ENCODE measurements at regions not wholly inside any gene's neighbourhood (a gene's known extent, or its start where the extent isn't known, plus 50 kb on each side); places are given as distances from the start of the nearest gene placed in this dataset.

GRCh38 chr1:218661411-218661810, 316.3 kb downstream of the TGFB2 start:
- no peak for ATAC-seq (ENCODE audit: poor library complexity)
- no peak for DNase-seq
- intact Hi-C loops (cut with DNase I), result no loop called here

GRCh38 chr1:218664385-218665170, 319.4 kb downstream of the TGFB2 start:
- ATAC-seq (ENCODE audit: poor library complexity), result no peak
- intact Hi-C loops (cut with DNase I), result no loop called here
- no peak for DNase-seq

- ATAC-seq (ENCODE audit: poor library complexity) (peak; percentile 92), DNase-seq (peak; percentile 66)
- intact Hi-C loops (cut with DNase I), result no loop called here
These were observed 320.1 kb downstream of the TGFB2 start for GRCh38 chr1:218665221-218665620.

DNA sequence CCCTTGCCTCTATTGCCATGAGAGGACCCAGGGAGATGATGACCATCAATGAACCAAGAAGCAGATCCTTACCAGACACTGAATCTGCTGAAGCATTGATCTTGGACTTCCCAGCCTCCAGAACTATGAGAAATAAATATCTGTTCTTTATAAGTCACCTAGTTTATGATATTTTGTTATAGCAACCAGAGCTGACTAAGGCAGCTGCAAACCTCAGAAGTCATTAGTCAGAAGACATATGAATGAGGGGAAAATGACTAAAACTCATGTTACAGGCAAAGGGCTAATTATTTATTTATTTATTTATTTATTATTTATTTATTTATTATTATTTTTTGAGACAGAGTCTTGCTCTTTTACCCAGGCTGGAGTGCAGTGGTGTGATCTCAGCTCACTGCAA, 321.1 kb downstream of the TGFB2 start:
- DNase-seq (no peak), ATAC-seq (ENCODE audit: poor library complexity) (no peak)
- intact Hi-C loops (cut with DNase I), result no loop called here

DNA sequence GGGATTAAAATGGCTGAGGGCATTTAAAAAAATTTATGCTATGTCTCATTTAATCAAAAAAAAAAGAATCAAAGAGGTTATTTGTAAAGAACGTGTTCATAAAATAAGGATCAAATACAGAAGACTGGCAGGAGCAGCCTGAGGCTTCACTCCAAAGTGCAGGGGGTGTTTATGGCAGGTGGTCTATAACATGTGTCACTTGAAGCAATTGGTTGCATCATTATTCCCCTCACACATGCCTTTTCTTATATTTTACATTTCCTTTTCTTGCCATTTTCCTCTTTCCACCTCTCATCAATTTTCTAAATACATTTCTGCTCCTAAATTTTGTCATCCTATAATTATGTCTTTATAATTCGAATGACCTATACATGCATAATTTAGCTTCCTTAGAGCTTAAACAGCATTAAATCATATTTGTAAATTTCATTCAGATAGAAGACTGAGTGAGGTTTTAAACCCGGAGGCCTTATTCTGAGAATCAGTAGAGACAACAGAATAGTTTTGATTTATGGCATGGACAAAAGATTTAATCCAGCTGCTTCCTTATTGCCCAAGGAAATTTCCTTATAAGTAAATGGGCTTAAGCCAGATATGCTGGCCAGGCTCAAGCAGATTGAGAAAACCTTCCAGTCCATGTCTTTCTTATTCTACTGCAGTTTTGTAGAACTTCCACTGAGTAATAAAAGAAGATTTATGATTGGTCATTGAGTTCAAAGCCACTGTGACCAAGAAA, 322.8 kb downstream of the TGFB2 start:
- no peak for ATAC-seq (ENCODE audit: poor library complexity)
- intact Hi-C loops (cut with DNase I), result no loop called here

GRCh38 chr1:218669431-218669830, 324.3 kb downstream of the TGFB2 start:
- no peak for ATAC-seq (ENCODE audit: poor library complexity)
- intact Hi-C loops (cut with DNase I), result no loop called here
- no peak for DNase-seq

More for the DNA sequence above, 322.8 kb downstream of the TGFB2 start:
- DNase-seq, result no peak

GRCh38 chr1:218670875-218671274, 325.7 kb downstream of the TGFB2 start:
- DNase-seq (no peak), ATAC-seq (ENCODE audit: poor library complexity) (no peak)
- intact Hi-C loops (cut with DNase I), result loop anchor here (10.0 kb wide), 1 partner anchor 184 kb away; no protein-coding TSS in a partner anchor

DNA sequence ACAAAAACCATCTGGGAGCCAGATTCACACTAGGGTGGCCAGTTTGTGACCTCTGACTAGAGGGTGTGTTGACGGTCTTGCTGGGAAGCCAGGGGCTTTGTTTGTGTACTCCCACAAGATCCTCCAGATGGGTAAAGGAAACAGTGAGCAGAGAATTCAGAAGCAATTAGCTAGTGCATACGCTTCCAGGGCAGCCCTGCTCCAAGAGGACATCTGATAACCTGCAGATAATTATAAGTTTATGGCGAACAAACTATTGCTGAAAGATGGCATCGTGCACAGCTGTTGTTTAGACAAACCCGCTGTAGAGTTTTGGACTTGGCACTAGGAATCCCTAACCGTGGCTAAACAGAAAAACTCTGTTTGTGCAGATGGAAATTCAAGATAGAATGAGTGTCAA, 326.4 kb downstream of the TGFB2 start:
- no peak for ATAC-seq (ENCODE audit: poor library complexity)
- intact Hi-C loops (cut with DNase I), result loop anchor here (10.0 kb wide), 1 partner anchor 183 kb away; no protein-coding TSS in a partner anchor
- DNase-seq, result no peak

DNA sequence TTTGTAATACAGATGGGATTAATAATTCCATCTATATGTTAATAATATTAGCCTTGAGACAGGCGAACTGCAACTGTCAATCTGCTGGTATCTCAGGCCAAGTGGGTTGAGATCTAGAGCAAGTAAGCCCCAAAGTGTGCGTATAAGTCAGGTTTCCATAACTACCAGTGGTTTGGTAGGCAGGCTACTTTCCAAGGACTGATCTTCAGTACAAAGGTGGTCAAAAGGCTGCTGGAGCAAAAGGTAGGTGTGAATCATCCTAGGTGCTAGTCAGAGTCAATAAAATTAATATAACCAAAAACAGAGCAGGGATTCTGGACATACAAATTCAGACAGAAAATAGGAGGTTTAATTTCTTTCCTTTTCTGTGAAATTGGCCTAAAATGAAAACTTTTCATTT, 328.0 kb downstream of the TGFB2 start:
- ATAC-seq (ENCODE audit: poor library complexity) (no peak), DNase-seq (no peak)
- intact Hi-C loops (cut with DNase I), result loop anchor here (10.0 kb wide), 1 partner anchor 182 kb away; no protein-coding TSS in a partner anchor

DNA sequence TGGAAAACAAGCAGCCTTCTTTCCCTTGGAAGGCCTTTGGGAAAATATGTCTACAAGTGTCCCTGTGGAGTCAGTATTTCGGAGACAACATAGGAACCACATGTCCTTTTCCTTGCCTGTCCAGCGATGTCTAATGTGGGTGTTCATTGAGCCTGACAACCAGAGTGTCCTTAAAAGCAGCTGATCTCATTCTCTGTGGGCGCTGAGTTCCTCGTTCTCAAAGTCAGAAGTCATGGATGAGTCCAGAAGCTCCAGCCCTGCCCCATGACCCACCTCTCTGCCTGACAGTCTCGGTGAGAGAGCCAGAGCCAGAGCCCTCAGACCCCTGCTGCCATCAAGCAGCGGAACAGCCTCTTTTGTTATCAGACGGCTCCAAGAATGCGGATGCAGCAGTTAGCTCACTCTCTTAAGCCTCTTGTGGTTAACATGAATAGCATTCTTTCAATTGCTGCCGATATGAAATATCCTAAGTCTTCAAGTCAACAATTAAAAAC, 329.2 kb downstream of the TGFB2 start:
- intact Hi-C loops (cut with DNase I), result loop anchor here (10.0 kb wide), 1 partner anchor 180 kb away; no protein-coding TSS in a partner anchor
- peak; percentile 69 for ATAC-seq (ENCODE audit: poor library complexity)
- DNase-seq, result peak; percentile 47

DNA sequence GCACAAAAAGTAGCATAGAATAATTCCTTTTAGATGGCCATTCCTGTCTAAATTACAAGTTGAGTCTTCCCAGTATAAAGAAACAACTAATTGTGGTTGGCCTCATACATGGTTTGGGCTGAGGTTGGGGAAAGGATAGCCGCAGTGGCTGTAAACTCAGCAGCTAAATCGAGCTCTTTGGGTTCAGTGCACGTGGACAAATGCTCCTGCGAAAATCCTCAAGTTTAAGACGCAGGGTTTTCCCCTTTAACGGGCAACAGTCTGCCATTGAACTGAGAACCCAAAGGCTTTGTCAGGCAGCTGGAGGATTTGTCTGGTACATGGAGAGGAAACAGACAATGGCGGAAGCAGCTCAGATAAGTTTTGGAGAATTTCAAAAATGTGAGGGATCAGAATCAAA, 331.9 kb downstream of the TGFB2 start:
- ATAC-seq (ENCODE audit: poor library complexity), result no peak
- DNase-seq, result no peak
- intact Hi-C loops (cut with DNase I), result loop anchor here (10.0 kb wide), 1 partner anchor 178 kb away; no protein-coding TSS in a partner anchor

- DNase-seq (no peak), ATAC-seq (ENCODE audit: poor library complexity) (no peak)
- intact Hi-C loops (cut with DNase I), result loop anchor here (10.0 kb wide), 1 partner anchor 175 kb away; no protein-coding TSS in a partner anchor
These were observed 334.3 kb downstream of the TGFB2 start for GRCh38 chr1:218679391-218679790.

- no peak for ATAC-seq (ENCODE audit: poor library complexity)
- DNase-seq, result no peak
- intact Hi-C loops (cut with DNase I), result loop anchor here (10.0 kb wide), 1 partner anchor 175 kb away; no protein-coding TSS in a partner anchor
These were observed 335.0 kb downstream of the TGFB2 start for GRCh38 chr1:218679988-218680748.

DNA sequence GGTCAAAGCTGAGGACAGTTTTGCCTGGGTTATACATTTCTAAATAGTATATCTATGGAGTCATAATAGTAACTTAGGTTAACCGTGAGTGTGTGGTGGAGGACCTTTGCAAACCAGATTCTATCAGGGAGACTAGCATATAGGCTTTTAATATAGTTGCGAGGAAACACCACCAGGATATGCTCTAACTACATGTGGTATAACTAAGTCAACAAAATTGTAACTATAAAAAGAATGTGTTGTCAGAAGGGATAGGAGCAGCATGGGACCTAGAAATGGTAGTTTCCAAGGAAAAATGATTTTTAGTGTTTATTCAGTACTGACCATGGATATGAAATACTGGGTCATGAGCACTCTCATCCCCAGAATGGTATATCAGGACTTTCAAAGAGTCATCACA, 338.1 kb downstream of the TGFB2 start:
- no peak for ATAC-seq (ENCODE audit: poor library complexity)

DNA sequence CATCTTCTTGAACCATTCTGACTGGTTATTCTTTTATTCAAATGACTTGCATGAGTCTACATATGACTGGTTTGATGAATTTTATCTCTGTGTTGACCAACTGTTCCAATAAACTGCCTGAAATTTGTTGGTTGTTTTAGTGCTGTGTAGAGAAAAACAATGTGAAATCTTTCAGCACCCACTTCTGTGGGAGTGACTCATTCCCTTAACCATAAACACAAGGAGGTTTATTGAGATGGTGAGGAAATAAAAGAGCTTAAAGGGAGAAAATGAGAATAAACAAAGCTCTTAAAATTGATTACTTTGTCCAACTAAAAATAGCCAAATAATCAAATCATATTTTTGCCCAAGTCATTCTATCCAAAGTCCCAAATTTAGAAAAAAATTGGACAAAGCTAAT, 341.1 kb downstream of the TGFB2 start:
- no peak for ATAC-seq (ENCODE audit: poor library complexity)
- intact Hi-C loops (cut with DNase I), result no loop called here

More for the DNA sequence above, 338.1 kb downstream of the TGFB2 start:
- intact Hi-C loops (cut with DNase I), result no loop called here
- no peak for DNase-seq

GRCh38 chr1:218686761-218687160, 341.6 kb downstream of the TGFB2 start:
- intact Hi-C loops (cut with DNase I), result no loop called here
- ATAC-seq (ENCODE audit: poor library complexity) (no peak), DNase-seq (no peak)

More for the DNA sequence above, 341.1 kb downstream of the TGFB2 start:
- DNase-seq, result no peak

- intact Hi-C loops (cut with DNase I), result no loop called here
- ATAC-seq (ENCODE audit: poor library complexity), result no peak
- DNase-seq, result no peak
These were observed 347.7 kb downstream of the TGFB2 start for GRCh38 chr1:218692808-218693207.

DNA sequence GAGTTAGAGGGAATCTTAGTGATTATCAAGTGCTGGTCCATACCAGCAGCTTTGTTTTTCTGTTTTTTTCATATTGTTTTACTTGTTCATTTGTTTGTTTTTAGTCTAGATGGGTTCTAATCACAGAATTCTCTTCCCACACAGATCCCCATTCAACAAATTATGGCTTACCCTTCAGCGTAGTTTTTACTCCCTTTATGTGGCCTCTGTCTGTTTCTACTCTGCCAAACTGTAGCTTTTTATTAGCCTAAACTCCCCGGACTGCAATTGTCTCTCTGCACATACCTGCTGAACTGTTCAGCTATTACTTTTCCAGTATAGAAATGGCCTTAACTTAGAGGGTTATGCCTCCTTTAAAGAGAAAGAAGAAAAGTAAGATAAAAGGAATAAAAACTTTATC, 348.5 kb downstream of the TGFB2 start:
- ATAC-seq (ENCODE audit: poor library complexity) (no peak), DNase-seq (no peak)
- intact Hi-C loops (cut with DNase I), result no loop called here

- DNase-seq, result no peak
- ATAC-seq (ENCODE audit: poor library complexity), result no peak
- intact Hi-C loops (cut with DNase I), result no loop called here
These were observed 348.9 kb downstream of the TGFB2 start for GRCh38 chr1:218694085-218694484.
